GF-D8 (cell line): ENCODE measurements at regions not wholly inside any gene's neighbourhood (a gene's known extent, or its start where the extent isn't known, plus 50 kb on each side); places are given as distances from the start of the nearest gene placed in this dataset.

ENCODE experiments used
- DNase-seq: peaks from one replicate; lab custom pipeline; 2025; lab: John Stamatoyannopoulos, UW

DNA sequence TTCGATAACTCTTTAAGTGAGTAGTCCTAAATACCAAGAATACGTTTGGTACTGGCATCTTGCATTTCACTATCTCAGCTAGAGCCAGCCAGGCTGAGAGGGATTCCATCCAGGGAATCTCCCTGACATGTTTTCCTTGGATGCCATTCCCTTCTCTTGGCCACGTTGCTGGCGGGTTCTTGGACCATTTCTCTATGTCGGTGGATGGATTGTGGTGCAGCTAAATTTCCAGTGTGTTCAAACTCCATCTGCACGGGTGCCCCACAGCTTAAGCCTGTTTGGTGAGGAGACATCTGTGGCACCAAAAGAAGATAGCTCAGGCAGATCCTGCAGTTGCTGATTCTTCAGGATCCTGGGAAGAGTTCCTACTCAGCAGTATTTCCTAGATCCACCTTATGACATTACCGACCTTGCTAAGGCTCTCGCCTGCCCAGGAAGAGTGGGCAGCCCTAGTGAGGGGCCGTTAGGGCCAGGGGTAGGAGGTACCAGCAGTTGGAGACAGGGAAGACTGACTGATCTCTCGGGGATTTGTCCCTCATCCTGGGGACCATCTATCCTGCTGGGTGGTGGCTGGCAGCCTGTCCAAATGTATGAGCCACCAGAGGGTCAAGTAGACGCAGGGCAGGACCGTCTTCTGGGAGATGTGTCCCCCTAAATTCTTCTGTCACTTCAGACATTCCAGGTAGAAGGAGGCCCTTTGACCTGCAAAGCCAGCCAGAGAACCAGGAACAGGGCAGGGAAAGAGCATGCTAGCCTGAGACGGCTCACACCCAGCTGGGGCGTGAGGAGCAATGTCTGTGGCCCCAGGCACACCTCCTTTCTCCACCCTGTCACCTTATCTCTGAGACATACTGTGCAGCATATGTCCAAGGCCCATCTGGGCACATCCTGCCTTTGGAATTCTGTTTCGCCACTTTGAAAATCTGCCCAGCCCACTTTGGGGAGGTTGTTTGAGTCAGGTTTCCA is 72.6 kb upstream of the CAPRIN2 start:
- no peak for DNase-seq

DNA sequence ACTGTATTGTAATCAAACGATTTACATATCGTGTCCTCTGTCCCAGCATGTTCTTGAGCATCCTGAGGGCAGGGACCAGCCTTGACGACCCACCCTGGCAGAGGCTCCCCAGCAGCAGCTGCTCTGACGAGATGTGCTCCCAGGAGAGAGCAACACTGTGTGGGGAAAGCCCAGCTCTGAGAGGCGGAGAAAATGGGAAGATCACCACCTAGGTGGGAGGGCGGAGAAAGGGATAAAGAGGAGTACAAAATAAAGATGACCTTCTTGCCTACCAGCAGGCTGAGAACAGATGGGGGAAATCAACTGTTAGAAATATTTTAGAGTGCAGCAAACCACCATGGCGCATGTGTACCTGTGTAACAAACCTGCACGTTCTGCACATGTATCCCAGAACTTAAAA is 71.5 kb upstream of the CAPRIN2 start:
- DNase-seq, result no peak

DNA sequence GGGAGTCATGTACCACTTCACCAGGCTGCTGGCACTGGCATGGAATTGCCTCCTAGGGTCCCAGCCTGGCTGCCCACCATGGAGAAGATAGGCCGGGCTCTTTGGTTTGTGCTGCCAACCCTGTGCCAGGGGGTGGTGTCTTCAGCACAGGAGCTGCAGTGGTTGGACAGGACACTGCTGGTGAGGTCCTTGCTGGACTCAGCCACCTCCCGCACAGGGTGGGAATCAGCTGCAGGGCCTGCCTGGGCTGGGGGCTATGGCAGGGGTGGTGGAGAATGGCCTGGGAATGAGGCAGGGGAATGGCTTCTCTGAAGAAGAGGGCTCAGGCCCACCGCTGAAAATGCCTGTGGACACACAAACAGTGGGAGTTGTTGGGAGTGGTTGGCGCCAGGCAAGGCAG is 70.6 kb upstream of the CAPRIN2 start:
- no peak for DNase-seq

DNA sequence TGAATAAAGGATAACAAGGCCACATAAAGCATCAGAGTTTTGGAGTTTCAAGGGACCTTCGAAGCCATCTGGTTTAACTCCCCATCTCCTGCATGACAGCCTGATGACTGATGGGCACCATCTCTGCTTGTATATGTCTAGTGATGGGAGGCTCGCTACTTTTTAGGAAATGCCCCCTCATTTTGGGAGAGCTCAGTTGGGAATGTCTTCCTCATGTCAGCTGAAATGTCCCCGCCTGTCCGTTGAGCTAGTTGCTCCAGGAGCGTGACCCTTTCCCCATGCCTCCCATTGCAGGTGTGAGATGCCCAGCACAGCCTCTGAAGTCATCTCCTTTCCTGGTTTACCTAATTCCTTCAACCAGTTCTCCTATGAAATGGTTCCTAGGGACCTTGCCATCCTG is 69.6 kb upstream of the CAPRIN2 start:
- DNase-seq, result no peak

DNA sequence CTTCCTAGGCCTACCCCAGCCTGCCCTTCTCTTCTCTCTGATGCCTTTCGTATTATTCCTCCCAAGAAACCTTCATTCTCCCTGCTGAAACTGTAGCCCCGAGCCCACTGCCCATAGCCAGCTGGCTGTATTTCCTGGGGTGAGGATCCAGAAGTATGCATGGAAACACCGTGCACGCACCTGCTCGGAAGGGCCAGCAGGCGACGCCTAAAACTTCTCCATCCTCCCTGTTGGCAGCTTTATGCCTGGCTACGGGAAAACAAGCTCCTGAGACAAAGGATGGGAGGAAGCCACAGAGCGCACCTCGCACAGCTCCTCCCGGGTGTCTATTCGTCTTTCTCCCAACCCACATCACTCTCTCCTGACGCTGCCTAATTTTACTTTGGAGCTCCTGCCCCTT is 69.0 kb upstream of the CAPRIN2 start:
- DNase-seq, result no peak

DNA sequence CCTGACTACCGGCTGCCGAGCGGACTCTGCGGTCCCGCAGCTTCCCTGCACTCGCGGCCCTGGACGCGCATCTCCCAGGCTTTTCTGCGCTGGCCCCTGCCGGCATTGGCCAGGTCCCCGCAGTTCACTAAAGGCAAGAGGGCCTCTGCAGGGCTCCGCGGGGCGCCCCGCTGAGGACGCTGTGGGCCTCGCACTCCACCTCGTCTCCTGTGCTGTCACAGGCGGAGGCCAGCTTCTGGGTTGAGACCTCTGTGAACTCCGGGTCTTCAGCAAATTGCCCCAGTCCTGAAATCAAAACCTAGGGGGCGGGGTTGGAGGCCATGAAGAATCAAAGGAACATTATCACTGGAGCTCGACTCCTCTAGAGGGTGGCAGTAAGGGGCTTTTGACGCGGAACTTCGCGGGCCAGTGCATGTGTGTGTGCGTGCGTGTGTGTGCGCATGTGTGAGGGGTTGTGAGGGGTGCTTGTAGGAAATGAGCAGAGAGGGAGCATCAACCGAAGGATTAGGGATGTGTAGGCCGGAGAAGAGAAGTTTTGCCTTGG is 68.5 kb upstream of the CAPRIN2 start:
- DNase-seq, result no peak

DNA sequence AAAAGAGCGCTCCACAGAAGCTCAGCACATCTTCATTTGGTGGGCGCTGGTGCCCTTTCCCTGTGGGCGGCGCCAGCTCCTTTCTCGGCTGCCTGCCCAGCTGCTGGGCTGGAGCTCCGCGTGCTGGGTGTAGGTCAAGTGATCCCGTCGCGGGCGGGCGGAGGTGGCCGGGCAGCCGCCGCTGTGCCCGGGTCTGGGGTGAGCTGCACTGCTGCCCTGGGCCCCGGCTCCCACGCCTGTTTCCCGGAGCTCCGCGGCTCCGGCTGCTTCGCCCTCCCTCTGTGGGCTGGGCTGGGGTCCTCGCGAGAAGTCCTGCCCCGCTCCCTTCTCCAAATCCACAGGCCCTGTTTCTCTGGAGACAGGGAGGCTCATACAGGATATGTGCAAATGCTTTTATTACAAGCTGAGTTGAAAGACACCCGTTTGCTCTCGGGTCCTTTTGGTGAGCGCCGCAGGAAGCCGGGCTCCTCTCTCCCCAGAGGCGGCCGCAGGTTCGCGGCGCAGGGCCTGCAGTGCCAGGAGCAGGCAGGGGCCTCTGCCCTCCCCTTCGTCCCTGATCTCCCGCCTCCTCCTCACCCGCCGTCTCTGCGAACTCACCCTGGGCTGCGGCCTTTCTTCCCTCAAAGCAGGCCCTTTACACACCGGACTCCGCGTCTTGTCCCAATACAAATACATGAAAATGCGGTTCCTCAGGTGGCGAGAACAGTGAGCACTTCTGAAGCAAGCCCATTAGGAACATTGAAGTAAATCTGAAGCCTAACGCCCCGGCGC is 67.8 kb upstream of the CAPRIN2 start:
- no peak for DNase-seq

DNA sequence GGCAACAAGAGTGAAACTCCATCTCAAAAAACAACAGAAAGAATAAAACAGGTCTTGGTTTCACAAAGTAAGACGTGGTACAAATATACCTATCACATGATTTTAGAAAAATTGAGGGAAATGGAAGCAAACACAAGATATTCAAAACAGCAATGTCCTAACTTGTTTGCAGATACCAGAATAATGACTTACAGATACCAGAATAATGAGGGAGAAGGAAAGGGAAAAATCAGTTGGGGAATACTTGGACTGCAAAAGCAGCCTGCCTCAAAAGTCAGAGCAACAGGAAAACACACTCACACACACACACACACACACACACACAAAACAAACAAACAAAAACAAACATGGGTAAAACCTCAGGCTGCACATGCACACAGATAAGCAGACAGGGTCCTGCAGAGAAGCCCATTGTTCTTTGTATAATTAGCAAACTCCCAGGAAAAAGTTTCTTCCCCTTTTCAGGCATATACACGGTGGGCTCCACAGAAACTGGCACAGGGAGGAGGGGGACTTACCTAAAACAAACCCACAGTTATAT is 65.7 kb upstream of the CAPRIN2 start:
- DNase-seq, result no peak

DNA sequence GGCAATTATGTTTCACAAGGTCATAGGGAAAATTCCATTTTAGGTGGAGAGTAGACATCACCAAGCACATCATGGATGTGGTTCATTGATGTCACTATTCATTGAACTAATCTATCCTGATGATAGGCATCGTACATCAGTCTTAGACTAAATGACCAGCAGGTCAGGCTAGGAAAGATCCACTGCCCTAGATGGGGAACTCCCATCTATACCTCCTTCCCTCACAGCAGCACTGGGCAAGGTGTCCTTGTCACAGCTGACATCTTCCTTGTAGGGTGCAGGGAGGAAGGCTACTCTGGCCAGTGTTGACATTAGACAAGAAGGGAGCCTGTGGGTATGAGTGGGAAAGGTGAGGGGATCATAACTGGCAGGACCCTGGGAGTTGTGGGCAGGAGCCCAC is 63.8 kb upstream of the CAPRIN2 start:
- no peak for DNase-seq

DNA sequence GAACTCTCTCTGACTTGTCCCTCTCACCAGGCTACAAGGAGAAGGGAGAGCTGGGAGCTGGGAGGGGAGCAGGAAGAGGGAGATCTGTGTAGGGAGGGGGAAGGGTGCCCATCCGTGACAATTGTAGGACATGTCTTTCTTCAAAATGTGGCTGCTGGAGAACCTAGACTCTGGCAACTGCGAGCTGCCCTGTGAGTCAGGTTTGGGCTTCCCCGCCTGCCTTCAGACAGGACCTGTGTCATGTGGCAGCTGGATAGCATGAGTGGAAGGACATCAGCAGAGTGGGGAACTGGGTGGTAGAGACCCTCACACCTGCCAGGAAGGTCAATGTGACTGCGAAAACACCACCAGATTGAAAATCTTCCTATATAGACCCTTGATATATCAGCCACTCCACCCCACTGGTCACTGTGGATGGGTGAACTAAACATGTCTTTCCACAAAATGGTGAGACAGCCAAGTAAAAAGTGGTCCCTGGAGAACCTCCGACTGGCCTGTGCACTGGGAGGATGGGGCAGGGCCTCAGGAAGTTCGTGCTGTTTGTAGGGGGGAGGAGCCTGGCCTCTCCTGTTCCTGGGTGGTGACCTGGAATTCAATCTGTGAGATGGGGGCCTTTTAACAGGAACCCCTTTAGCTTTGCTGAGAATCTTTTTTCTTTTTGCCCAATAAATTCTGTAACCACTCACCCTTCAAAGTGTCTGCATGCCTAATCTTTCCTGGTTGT is 62.2 kb upstream of the CAPRIN2 start:
- DNase-seq, result no peak

DNA sequence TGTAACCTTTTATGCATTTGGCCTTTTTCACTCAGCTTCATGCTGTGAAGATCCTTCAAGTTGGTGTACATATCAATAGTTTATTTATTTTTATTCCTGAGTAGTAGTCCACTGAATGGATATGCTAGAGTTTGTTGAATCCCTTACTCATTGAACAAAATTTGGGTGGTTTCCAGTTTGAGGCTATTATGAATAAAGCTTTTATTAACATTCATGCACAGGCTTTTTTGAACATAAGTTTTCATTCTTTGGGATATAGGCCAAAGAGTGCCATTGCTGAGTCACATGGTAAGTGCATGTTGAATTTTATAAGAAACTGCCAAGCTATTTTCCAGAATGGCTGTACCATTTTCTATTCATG is 59.5 kb upstream of the CAPRIN2 start:
- no peak for DNase-seq

DNA sequence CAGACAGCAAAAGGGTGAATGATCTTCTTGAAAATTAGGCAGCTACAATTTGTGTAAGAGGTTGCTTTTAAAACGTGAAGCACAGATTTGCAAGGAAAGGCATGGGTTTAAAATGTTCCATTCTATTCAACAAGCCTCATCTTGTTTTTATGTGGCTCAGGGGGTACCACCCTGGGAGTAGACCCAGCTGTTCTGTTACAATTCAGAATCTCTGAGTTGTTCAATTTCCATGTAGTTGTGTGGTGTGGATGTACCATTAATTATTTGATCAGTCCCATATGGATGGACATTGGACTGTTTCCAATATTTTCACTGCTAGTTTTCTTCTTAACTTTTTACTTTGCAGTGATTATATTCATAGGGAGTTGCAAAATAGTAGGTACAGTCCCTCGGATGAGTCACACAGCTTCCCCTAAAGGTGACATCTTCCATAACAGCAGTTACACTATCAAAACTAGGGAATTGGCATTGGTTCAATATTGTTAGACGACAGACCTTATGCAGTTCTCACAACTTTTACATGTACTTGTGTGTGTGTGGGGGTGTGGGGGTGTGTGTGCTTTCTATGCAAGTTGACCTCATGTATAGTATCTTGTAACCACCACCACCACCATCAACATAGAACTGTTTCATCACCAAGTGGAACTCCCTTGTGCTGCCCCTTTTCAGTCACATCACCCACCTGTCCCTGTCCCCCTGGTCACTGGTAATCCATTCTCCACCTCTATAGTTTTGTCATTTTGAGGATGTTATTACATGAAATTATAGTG is 59.0 kb upstream of the CAPRIN2 start:
- no peak for DNase-seq

DNA sequence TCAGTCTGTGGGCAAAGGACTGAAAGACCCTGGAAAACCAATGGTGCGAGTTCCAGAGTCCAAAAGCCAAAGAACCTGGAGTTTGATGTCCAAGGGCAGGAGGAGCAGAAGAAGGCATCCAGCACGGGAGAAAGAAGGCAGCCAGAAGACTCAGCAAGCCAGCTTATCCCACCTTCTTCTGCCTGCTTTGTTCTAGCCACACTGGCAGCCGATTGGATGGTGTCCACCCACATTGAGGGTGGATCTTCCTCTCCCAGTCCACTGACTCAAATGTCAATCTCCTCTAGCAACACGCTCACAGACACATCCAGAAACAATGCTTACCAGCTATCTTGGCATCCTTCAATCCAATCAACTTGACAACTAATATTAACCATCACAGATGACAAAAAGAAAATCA is 57.2 kb upstream of the CAPRIN2 start:
- no peak for DNase-seq

DNA sequence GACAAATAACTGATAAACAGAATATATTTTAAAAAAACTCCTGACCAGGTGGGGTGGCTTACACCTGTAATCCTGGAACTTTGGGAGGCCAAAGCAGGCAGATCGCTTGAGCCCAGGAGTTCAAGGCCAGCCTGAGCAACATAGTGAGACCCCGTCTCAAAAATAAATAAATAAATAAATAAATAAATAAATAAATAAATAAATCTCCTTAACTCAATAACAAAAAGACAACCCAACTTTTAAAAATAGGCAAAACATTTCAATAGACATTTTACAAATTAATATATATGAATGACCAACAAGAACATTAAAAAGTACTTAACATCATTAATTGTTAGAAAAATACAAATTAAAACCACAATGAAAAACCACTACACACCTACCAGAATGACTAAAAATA is 56.2 kb upstream of the CAPRIN2 start:
- no peak for DNase-seq

DNA sequence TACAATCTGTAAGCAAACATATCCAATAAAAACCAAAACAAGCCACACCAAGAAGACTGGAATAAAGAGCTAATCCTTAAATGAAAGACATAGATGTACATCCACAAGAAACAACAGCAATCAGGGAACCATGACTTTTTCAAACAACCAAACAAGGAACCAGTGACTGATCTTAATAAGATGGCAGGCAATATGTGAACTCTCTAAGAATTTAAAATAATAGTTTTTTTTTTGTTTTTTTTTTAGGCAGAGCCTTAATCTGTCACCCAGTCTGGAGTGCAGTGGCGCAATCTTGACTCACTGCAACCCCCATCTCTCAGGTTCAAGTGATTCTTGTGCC is 52.9 kb upstream of the CAPRIN2 start:
- DNase-seq, result no peak

DNA sequence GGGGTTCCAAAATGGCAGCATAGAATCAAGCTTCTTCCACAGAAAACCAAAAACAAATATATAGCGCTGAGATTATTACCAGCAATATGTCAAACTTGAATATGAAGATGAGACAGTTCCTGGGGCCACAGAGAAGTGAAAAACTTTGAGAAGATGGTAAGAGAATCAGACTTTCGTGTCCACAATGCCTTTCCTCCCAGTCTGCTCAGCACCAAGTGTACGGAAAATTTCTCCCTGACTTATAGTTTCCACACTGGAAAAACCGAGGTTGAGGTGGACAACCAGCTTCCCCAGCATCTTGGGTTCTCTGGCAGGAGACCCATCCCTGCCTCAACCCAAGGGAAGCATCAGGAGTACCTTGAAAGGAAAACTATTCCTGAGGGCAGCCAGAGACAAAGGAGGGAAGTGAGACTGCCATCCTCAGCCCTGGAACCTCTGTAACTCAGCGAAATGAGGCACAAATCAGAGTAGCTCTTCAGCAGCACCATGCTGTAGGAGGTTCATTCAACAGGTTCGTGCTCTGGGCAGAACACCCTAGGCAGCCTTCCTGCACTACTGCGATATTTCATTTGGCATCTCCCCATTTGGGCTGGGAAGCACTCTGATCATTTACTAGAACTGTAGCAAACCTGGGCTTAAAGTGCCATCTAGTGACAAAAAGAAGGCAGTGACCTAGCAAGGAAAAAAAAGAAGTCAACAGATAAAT is 52.4 kb upstream of the CAPRIN2 start:
- DNase-seq, result peak; percentile 2

DNA sequence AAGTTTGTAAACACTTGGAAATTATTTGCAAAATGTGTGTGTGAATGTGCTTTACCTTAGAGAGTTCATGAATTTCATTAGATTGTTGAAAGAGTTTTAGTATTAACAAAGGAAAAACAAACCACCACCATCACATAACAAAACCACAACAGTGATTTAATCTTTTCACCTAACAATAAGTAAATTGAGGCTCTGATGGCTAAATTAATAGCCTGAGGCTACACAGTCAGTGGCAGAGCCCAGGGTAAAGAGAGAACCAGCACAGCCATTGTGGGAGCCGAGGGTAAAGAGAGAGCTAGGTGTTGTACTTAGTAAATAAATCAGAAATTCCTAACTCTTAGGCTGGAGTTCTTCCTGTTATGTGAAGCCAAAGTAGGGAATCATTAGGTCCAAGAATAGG is 51.2 kb upstream of the CAPRIN2 start:
- DNase-seq, result no peak
